Tibial nerve (tissue), 4 donors: ENCODE measurements at regions not wholly inside any gene's neighbourhood (a gene's known extent, or its start where the extent isn't known, plus 50 kb on each side); places are given as distances from the start of the nearest gene placed in this dataset.

Experiments
- DNase-seq, 2 donors: peaks; one replicate each; pipeline ENCODE4 v3.0.0-alpha.2; 2019; ENCODE audit warnings: low spot score in 2 of 2
- H3K27ac ChIP-seq, 4 donors: fragments of 200-600 bp; sonication (generic) in 3 of 4; one replicate each; pipeline ENCODE4 v1.5.1; 2017 to 2019; ENCODE audit warnings: mild to moderate bottlenecking in 1 of 4
- H3K27me3 ChIP-seq, 2 donors: fragments of 200-600 bp; sonication (generic) in 1 of 2; one replicate each; pipeline versions ENCODE4 v1.5.1 to v1.6.0; 2017 to 2019
- H3K36me3 ChIP-seq, 3 donors: fragments of 200-600 bp; sonication (generic); one replicate each; pipeline ENCODE4 v1.5.1; 2018 to 2019
- H3K4me1 ChIP-seq, 4 donors: fragments of 200-600 bp; sonication (generic) in 3 of 4; one replicate each; pipeline ENCODE4 v1.5.1; 2017 to 2019
- H3K4me3 ChIP-seq, 4 donors: fragments of 200-600 bp; sonication (generic) in 3 of 4; one replicate each; pipeline ENCODE4 v1.5.1; 2017 to 2019; ENCODE audit warnings: mild to moderate bottlenecking in 1 of 4, moderate library complexity in 1 of 4
- H3K9me3 ChIP-seq, 4 donors: fragments of 200-600 bp; sonication (generic) in 3 of 4; one replicate each; pipeline ENCODE4 v1.5.1; 2017 to 2019
- CTCF ChIP-seq, 5 experiments: fragments of 200-600 bp in 3 of 5; fragments of 450-650 bp in 2 of 5; sonication (generic) in 3 of 5; IDR thresholded peaks; one replicate each; pipeline ENCODE4 v1.5.1; 2016 to 2019; ENCODE audit warnings: antibody characterized with exemption in 5 of 5, mild to moderate bottlenecking in 3 of 5, moderate library complexity in 2 of 5
- EP300 ChIP-seq, 2 donors: sonication (generic); formaldehyde crosslinking; IDR thresholded peaks; one replicate each; pipeline ENCODE4 v1.6.1; 2017; ENCODE audit warnings: antibody characterized with exemption in 2 of 2, mild to moderate bottlenecking in 1 of 2
- POLR2A ChIP-seq, 2 donors: fragments of 450-650 bp; IDR thresholded peaks; one replicate each; pipeline ENCODE4 v1.6.1; 2017; ENCODE audit warnings: antibody characterized with exemption in 2 of 2, mild to moderate bottlenecking in 2 of 2, moderate library complexity in 2 of 2
- WGBS, 2 donors: methylation state at CpG; one replicate each; pipeline ENCODE4 v1.1.5; 2018; 5-methylcytosine and 5-hydroxymethylcytosine counted together

GRCh38 chr2:126784045-126784444, 114.6 kb upstream of the TEX51 start:
- 58% methylated on average over 6 of the region's 6 CpGs for WGBS, 2 donors
- no peaks in the 10 kb centered on the region for H3K36me3 ChIP-seq
- no peak overlapping the region for H3K4me3 ChIP-seq
- DNase-seq: no peak
- no peak overlapping the region for H3K27ac ChIP-seq
- H3K27me3 ChIP-seq: no peaks in the 10 kb centered on the region
- no peaks in the 10 kb centered on the region for H3K9me3 ChIP-seq
- no peaks in the 10 kb centered on the region for H3K4me1 ChIP-seq
- TF ChIP-seq CTCF (IDR thresholded peaks at IDR 0.05) (no peak), POLR2A (IDR thresholded peaks at IDR 0.05) (no peak), EP300 (IDR thresholded peaks at IDR 0.05) (no peak)

- DNase-seq: no peak
- TF ChIP-seq CTCF (IDR thresholded peaks at IDR 0.05) (no peak), EP300 (IDR thresholded peaks at IDR 0.05) (no peak), POLR2A (IDR thresholded peaks at IDR 0.05) (no peak)
Observed at GRCh38 chr2:126784621-126785020, 114.1 kb upstream of the TEX51 start.

GRCh38 chr2:126785236-126785635, 113.5 kb upstream of the TEX51 start:
- H3K27ac ChIP-seq: no peak overlapping the region
- TF ChIP-seq CTCF (IDR thresholded peaks at IDR 0.05) (no peak), POLR2A (IDR thresholded peaks at IDR 0.05) (no peak), EP300 (IDR thresholded peaks at IDR 0.05) (no peak)
- 83 to 88% methylated on average over 3 of the region's 3 CpGs for WGBS, 2 donors
- DNase-seq: no peak
- H3K4me3 ChIP-seq: no peak overlapping the region
- H3K36me3 ChIP-seq: no peaks in the 10 kb centered on the region
- H3K27me3 ChIP-seq: no peaks in the 10 kb centered on the region
- H3K9me3 ChIP-seq: no peaks in the 10 kb centered on the region
- H3K4me1 ChIP-seq: no peaks in the 10 kb centered on the region

More at GRCh38 chr2:126784621-126785020, 114.1 kb upstream of the TEX51 start:
- H3K27ac ChIP-seq: no peak overlapping the region
- H3K9me3 ChIP-seq: no peaks in the 10 kb centered on the region
- no peaks in the 10 kb centered on the region for H3K4me1 ChIP-seq
- H3K36me3 ChIP-seq: no peaks in the 10 kb centered on the region
- WGBS, 2 donors: 67 to 69% methylated on average over 2 of the region's 2 CpGs
- no peaks in the 10 kb centered on the region for H3K27me3 ChIP-seq
- no peak overlapping the region for H3K4me3 ChIP-seq

GRCh38 chr2:126785862-126786261, 112.8 kb upstream of the TEX51 start:
- Histone ChIP-seq H3K4me3 (no peak overlapping the region), H3K27me3 (no peaks in the 10 kb centered on the region), H3K4me1 (no peaks in the 10 kb centered on the region), H3K27ac (no peak overlapping the region), H3K9me3 (no peaks in the 10 kb centered on the region), H3K36me3 (no peaks in the 10 kb centered on the region)
- TF ChIP-seq EP300 (IDR thresholded peaks at IDR 0.05): no peak
- no peak for TF ChIP-seq POLR2A (IDR thresholded peaks at IDR 0.05)
- no peak for TF ChIP-seq CTCF (IDR thresholded peaks at IDR 0.05)
- WGBS, 2 donors: 92 to 95% methylated on average over 2 of the region's 2 CpGs
- no peak for DNase-seq

GRCh38 chr2:126786765-126787164, 111.9 kb upstream of the TEX51 start:
- no peak overlapping the region for H3K4me3 ChIP-seq
- no peak for TF ChIP-seq EP300 (IDR thresholded peaks at IDR 0.05)
- no peak for TF ChIP-seq CTCF (IDR thresholded peaks at IDR 0.05)
- no peak for TF ChIP-seq POLR2A (IDR thresholded peaks at IDR 0.05)
- no peak overlapping the region for H3K27ac ChIP-seq
- H3K27me3 ChIP-seq: no peaks in the 10 kb centered on the region
- no peaks in the 10 kb centered on the region for H3K36me3 ChIP-seq
- DNase-seq: no peak
- no peaks in the 10 kb centered on the region for H3K9me3 ChIP-seq
- 91 to 92% methylated on average over 4 of the region's 4 CpGs for WGBS, 2 donors
- H3K4me1 ChIP-seq: no peaks in the 10 kb centered on the region
